Inflammatory macrophage (primary cell): ENCODE measurements at regions not wholly inside any gene's neighbourhood (a gene's known extent, or its start where the extent isn't known, plus 50 kb on each side); places are given as distances from the start of the nearest gene placed in this dataset.
"Not testable (repeated sequence)": the region's sequence is repeated elsewhere in the genome, so short reads cannot be mapped to it uniquely, and the experiment has no call there.

Experiments
- DNase-seq, 2 donors: peaks; one replicate each; pipeline ENCODE4 v3.0.0-alpha.2; 2020 to 2022

DNA sequence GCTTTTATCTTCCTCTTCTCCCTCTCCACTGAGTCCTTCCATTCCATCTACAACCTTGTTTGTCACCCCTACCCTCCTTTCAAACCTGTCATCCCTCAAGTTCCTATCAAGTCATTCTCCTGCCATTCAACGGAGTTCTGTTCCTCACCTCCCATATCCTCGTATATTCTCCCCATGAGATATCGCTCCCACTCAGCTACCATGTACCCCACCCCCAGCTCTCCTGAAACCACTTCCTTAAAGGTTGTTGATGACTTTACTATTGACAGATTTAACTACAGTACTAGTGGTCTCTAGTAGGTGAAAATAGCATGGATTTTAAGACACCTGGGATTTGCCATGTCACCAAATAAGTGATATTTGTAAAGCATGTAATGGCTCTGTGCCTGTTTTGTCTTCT is 107.4 kb upstream of the BARHL2 start:
- DNase-seq = no peak

DNA sequence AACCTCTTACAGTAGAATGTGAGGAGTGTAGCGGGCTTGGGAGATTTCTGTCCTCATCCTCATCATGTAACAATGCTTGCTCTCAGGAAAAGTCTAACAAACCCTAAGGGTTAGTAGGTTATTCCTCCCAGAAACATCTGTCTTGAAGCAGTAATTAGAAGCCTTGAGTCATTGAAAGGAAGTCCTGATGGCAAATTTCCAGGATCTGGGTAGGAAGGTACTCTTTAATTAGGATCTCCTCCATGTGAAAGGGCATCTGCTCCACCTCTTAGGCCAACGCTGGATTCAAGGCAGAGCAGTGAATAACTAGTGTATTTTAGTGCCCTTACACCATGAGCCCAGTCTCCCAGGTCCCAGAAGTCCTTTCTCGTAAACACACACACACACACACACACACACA is 106.6 kb upstream of the BARHL2 start:
- no peak for DNase-seq

DNA sequence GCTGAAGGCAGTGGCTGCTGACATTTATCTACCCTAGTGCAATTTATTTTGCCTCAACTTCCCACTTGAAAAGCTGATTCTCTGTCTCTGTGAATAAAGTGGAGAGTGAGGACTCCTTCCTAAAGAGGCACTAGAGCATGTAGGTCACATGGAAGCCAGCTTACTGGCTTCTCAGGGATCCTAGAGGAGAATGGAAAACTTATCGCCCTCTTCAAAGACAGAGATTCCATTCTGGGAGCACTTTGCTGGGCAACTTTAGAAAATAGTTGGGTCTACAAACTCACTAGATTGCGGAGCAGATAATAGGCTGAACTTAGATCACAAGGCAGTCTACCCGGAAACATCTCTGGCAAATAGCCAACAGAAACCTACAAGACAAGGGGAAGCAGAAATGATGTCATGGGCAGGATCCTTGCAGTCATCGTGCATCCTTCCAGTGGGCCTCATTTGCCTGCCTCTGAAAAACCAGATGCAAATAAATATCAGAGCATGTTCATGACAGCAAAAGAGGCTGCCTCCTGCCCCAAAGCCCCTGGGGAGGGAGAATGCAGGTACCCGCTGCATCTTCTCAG is 104.8 kb upstream of the BARHL2 start:
- DNase-seq = no peak

DNA sequence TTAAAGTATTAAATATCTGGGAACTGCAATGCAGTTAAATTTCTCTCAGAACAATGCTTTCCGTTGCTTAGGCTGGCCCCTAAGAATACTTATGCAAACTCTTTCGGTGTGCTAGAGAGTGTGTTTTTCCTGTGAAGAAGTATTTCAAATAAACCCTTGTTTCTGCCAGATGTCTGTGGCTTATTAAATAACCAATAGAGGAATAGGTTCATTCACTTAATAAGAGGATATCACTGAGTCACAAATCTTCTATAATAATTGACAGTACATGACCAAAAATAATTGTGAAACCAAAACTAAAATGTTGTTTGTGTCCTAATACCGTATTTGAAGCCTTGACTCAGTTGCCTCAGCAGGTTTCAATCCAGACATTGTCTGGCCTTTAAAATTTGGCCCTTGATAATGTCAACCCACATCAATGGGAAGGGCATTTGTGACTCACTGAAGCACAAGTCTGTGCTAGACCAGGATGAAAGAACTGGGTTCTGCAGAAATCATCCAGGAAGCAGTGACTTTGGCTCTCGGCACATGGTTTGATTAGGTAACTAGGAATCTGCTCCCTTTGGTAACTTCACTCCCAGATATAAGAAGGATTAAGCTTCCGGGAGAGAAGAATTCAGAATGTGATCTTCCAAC is 104.2 kb upstream of the BARHL2 start:
- DNase-seq = no peak

DNA sequence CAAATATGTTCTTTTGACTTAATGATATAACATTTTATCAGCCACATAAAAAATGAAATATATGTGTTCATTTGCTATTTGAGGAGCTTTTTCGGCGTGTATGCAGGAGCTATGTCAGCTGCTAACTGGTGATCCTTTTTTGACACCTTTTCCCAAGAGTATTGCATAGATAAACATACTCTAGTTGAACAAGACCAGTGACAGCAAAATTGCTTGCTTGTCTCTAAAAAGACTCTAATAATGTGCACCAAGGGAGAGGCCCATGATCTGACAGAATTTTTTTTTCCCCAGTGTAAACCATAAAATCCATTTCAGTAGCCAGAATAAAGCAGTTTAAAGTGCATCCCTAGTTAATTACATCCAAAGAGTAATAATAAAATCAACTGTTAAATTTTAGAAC is 103.6 kb upstream of the BARHL2 start:
- no peak for DNase-seq

DNA sequence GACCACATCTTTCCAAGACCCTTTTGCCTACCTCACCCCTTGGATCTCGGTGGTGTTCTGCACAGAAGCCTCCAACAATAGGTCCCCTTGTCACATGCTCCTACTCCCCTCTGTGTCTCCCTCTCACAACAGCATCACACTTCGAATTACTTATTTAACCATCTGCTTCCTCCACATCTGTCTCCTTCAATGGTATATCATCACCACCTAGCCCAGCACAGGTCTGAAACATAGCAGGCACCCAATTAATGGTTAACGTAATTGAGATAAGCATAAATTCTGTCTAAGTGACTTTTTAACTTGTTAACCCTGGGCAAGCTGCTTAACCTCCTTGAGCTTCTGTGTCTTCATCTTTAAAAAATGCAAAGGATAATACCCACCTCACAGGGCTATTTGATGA is 100.3 kb upstream of the BARHL2 start:
- DNase-seq = no peak

DNA sequence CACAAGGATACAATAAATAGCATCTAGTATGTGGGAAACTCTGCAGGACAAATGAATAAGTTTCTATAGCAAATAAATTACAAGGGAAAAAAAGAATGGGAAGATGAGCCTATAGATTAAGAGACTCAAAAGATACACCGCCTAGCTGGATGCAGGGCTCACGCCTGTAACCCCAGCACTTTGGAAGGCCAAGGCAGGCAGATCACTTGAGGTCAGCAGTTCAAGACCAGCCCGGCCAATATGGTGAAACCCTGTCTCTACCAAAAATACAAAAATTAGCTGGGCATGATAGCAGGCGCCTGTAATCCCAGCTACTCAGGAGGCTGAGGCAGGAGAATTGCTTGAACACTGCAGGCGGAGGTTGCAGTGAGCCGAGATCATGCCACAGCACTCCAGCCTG is 95.1 kb upstream of the BARHL2 start:
- not testable (repeated sequence) for DNase-seq

DNA sequence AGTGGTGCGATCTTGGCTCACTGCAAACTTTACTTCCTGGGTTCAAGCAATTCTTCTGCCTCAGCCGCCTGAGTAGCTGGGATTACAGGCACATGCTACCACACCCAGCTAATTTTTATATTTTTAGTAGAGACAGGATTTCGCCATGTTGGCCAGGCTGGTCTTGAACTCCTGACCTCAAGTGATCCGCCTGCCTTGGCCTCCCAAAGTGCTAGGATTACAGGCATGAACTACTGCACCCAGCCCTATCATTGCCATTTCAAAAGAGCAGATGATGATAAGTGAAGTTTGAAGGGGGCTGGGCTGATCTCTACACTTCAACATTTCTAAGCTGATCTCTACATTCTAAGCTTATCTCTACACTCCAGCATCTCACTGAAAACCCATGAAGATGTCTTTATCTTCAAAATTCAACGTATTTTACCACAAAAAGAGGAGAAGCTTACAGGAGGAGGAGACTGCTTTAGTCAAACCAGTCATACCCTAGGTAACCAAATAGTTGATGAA is 94.4 kb upstream of the BARHL2 start:
- DNase-seq = not testable (repeated sequence)

DNA sequence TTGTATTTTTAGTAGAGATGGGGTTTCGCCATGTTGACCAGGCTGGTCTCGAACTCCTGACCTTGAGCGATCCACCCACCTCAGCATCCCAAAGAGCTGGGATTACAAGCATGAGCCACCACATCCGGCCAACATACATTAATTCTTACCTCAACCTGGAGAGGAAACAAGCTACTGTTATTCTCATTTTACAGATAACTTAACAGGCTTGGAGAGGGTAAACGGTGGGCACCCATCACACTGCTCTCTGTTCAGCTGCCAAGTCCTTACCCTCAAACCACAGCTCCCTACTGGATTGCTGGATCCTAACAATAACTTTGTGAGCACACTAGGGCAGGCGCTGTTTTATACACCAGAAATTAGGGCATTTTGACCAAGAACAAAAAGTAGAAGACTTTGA is 93.6 kb upstream of the BARHL2 start:
- DNase-seq = no peak

DNA sequence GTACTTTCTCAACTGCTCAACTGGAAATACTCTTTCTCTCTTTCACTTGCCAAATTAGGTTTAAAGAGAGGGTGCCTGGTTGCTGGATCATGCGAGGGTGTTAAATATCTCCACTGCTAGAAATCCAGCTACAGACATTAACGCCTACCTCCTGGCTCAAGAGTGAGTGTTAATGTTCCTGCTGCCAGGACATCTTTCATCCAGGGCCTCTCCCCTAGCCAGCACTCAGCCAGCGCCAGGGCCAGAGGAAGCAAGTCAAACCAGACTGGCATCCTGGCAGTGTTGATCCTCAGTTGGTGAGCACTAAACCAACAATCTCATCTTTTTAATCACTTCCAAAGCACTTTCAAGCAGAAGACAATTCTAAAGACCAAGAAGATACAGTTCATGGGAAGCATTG is 92.9 kb upstream of the BARHL2 start:
- no peak for DNase-seq

DNA sequence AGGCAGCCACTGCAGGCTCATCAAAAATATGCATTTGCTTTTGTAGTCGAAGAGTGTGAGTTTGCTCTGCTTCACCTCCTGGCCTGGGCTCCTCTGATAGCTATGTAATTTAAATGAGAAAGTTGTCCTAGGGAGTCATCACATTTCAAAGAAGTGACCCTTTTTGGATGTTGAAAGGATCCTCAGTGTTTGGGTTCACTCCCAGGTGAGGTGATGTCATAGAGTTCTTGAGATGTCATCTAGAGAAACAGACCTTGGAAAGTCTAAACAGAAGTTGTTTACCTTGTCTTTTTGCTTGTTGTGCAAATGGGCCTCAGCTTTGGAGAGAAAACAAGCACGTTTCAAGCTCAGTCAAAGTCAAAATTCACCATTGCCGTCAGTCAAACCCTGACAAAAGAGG is 92.0 kb upstream of the BARHL2 start:
- no peak for DNase-seq

DNA sequence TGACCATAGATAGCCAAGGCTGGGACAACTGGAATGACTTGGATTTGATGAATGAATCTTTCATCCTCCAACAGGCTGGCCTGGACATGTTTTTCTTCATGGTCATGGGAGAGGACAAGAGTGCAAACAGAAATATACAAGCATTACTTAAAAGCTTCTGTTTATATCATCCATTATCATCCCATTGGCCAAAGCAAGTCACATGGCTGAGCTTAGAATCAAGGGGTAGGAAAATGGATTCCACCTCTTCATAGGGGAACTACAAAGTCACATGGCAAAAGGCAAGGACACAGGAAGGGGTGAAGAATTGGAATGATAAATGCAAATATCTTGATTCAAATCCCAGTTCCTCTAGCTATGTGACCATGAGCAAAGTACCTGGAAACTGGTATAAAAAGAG is 90.2 kb upstream of the BARHL2 start:
- DNase-seq = no peak

DNA sequence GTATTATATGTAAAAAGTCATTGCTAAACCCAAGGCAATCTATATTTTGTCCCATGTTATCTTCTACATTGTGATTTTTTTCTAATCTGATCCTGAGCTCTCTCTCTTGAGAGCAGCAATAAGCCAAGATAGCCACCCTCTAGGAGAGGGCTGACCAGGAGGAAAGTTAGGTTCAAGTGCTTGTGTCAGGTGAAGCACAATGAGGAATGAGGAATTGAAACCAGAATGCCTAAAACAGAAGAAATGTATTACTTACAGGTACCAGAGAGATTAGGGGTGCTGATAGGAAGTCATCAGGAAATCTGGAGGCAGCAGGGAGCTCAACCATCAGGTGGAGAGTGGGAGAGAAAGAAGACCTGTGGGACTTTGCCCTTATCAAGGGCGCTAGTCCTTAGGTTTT is 85.5 kb upstream of the BARHL2 start:
- no peak for DNase-seq

DNA sequence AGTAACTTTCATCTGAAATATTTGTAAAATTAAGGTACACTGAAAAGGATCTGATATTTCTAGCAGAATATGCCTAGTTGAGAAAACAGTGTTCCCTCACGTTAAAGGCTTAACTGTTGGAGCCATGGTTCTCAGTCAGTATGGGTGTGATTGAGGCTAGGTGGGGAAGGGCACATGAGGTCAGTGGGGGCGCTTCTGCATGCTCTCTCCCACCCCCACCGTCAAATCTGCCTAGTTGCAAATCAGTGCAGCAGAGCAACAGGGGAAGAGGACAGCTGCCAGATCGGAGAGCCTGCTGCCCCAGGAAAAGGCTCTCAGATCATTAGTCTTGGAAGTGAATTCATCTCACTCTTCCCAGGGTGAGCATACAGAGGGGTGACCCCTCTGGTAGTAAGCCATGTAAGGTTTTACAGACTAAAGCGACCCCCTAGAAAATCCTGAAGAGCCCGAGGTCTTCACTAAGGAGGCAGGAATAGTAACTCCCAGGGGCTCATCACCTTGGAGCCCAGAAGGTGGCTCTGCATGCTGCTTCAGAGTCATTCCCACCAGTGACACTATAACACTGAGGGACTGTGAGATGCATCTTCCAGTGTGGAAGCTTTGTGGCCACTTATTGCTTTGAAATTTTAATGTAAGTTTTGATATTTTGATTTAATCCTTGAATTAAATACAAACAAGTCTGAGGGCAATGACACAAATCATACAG is 83.1 kb upstream of the BARHL2 start:
- no peak for DNase-seq

DNA sequence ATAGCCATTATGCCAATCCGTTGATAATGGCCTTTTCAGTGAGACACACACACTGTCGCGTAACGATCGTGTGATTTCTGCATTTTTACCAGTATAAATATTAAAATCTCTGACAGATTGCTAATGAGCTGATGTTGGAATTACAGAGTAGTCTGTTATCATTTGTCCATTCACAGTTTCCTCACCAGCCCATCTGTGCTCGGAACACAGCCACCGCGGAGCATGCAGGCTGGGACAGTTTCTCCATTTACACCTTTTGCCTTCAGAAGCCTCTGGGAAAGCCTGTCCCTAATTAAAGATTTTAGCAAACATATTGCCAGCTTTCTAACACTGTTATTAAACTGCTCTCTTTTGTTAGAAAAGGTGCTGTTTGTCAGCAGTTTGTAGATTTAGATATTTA is 82.2 kb upstream of the BARHL2 start:
- no peak for DNase-seq

DNA sequence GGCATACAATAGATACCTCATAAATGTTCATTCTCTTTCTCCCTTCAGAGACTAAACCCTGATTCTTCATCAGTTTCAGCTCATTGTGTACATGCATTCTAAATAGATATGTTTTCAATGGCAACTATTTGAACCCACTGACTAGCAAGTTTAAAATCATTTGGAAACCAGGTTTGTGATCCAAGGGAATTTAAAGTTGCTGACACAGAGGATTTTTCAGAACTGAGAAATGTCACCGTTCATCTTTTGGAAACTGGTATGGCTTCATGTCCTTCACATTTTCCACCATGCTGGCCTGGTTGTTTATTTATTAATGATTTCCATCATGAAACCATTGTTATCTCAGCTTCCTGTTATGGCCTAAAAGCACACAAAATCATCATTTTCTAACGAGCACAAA is 81.8 kb upstream of the BARHL2 start:
- no peak for DNase-seq

DNA sequence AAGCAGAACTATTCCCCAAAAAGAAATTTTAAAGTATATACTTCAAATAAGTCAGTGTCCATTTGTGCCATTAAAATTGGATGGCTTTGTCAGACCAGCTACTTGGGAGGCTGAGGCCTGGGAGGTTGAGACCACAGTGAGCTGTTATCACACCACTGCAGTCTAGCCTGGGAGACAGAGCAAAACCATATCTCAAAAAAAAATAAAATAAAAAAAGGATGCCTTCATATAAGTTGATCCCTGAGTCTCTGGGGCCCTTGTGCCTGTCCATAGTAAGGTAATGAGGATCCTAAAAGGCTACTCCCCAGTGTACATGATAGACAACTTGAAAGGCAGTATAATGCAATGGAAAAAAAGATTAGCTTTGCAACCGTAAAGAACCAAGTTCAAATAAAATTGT is 81.2 kb upstream of the BARHL2 start:
- DNase-seq = no peak

DNA sequence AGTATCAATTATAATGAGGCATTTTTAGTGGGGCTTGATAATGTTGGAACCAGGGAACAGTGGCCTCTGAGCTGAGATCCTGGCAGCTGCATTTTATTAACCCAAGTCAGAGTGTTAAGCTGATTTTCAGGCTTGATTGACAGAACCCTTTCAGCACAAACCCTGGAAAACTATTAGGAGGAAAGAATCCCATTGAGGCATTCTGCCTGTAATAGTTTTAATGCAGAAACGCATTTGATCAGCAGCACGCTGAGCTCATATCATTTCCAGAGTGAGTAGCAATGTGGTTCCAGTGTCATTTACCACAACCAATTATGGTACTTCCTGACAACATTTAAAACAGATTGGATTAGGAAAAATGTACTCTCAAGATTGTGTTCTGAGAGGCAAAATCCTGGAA is 78.3 kb upstream of the BARHL2 start:
- DNase-seq = no peak

DNA sequence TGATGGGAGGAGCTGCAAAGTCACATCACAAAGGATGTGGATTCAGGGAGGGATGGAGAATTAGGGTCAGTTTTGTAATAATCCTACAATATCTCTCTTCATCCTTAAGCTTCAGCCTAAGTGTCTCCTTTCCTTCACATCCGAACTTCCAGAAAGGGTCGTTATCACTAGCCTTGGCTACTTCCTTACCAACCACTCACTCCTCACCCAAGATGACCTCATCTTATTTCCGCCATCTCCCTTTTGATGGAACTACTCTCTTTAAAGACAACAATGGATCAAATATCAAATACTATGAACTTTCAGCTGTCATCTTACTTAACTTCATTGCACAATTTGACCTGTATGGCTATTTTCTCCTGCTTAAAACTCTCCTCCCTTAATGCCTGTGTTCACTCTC is 69.6 kb upstream of the BARHL2 start:
- no peak for DNase-seq

DNA sequence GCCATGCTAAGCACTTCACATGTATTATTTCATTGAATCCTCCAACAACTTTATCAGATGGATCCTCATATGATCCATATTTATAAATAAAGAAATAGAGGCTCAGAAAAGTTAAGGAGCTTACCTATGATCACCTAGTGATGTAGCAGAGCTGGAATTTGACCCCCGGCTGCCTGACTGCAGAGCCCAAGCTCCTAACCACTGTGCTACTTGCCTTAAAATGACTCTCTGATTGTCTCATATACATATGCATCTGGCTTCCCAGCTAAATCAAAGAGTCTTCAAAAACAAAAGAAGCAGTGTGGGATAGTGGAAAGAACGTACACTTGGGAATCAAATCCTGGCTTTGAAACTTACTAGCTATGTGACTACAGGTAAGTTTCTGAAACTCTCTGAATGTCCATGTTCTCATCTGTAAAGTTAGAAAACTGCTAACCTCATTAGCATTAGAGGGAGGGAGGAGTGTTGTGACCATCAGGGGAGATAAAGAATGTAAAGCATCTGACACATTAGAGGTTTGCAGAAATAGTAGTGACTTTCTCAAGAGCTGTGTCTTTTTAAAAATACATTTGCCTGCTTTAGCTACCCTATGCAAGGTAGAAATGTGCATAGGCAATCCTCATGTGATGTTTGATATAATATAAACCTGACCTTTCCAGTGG is 67.2 kb upstream of the BARHL2 start:
- DNase-seq = no peak

DNA sequence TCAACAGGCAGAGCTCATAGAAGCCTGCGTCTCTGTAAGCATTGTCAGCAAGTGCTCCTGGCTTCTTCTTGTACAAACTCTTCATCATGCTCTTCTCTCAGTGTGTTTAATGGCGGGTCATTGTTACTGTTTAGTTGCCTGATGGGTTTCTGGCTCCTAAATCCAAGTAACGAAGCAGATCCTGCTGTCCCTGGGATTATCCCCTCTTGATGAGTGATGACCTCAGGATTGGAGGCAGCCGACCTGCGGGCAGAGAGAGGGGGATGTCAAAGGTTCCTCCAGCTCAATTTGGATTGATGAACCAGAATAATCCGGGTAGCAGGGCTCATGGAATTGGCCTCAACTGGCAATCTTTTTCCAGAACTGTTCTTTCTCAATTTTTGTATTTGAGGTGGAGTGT is 66.1 kb upstream of the BARHL2 start:
- DNase-seq = no peak

DNA sequence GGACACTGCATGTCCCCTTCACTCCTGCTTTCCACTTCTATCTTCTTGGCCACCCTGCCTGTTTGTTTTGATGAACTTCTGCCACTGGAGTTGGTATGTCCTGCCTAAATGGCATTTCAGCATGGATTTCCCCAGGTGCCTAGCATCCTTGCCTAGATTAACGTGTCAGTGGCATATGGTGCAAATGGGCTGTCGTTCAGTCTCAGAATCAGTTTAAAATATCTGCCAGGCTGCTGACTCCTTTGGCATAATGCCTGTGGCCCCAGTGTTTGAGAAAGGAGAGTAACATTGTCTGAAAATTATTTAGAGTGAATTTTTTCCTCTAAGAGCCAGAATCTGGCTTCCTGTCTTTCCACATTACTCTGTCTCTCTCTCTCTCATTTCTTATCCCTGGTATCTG is 64.9 kb upstream of the BARHL2 start:
- DNase-seq = no peak

DNA sequence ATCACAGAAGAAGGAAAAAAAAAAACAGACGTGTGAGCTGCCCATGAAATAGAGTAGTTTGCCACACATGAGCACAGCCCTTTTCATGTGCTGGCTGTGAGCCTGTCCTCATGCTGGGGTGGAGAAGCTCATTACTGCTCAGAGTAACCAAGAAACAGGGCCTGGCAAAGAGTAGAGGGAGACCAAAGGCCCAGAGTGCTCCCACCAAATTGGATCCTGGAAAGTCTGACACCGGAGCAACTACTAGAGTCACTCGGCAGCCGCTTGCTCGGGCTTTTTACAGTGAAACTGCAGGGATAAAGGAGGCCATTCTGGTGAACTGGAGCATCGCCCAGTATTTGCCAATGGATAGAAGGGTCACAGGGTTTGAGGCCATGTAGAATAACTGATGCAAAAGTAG is 64.4 kb upstream of the BARHL2 start:
- DNase-seq = no peak

DNA sequence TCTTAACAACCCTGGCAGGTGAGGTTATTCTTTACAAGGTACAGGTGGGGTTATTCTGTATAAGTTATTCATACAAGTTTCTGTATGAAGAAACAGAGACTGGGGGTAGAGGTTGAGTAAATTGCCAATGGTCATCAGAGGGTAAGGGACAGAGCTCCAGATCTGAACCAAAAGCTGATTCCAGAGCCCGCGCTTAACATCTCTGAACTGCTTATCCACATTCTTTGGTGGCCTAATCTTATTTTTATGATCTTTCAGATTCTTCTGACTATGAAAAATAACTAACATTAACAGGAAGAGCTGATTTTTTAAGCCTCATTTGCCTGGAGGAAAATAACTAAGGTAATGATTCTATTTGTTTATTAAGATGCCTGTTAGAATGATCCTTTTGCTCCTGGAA is 63.9 kb upstream of the BARHL2 start:
- DNase-seq = no peak
